ENCODE measurements at regions not wholly inside any gene's neighbourhood (a gene's known extent, or its start where the extent isn't known, plus 50 kb on each side); places are given as distances from the start of the nearest gene placed in this dataset.

- TF ChIP-seq, protein P1, sequence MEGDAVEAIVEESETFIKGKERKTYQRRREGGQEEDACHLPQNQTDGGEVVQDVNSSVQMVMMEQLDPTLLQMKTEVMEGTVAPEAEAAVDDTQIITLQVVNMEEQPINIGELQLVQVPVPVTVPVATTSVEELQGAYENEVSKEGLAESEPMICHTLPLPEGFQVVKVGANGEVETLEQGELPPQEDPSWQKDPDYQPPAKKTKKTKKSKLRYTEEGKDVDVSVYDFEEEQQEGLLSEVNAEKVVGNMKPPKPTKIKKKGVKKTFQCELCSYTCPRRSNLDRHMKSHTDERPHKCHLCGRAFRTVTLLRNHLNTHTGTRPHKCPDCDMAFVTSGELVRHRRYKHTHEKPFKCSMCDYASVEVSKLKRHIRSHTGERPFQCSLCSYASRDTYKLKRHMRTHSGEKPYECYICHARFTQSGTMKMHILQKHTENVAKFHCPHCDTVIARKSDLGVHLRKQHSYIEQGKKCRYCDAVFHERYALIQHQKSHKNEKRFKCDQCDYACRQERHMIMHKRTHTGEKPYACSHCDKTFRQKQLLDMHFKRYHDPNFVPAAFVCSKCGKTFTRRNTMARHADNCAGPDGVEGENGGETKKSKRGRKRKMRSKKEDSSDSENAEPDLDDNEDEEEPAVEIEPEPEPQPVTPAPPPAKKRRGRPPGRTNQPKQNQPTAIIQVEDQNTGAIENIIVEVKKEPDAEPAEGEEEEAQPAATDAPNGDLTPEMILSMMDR (conservative IDR thresholded peaks at IDR 0.05), result no peak
- no peak for TF ChIP-seq EZH2 (IDR thresholded peaks at IDR 0.05; ENCODE audit: low read depth)
These were observed 72.8 kb upstream of the ARSJ start for GRCh38 chr4:114052227-114052626.

Data from PC-9 (cell line).